ENCODE measurements at regions not wholly inside any gene's neighbourhood (a gene's known extent, or its start where the extent isn't known, plus 50 kb on each side); places are given as distances from the start of the nearest gene placed in this dataset.

DNA sequence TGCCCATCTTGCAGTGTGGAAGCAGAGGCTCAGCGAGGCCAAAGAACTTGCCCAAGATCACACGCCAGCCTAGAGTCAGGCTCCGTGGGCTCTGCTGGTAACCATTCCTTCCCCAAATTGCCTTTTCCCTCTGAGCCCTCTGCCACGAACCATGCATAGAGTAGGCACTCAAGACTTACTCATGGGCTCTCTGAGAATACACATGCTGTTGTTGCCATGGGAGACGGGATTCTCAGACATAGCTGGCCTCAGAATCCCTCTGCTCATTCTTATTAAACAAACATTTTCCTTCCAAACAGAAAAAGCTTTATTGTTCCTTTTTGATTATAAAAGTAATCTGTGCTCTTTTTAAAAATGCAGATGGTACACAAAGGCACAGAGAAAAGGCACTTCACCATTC lies 52.5 kb upstream of the WSCD2 start:
- TF ChIP-seq ZNF175 (CRISPR knock-in tag; IDR thresholded peaks at IDR 0.05; ENCODE audit: low read depth) (no peak), ZNF274 (IDR thresholded peaks at IDR 0.05; ENCODE audit: borderline replicate concordance, low read depth, low read length) (no peak), TOE1 (IDR thresholded peaks at IDR 0.05; ENCODE audit: borderline replicate concordance) (no peak), TOE1 (CRISPR knock-in tag; IDR thresholded peaks at IDR 0.05; ENCODE audit: borderline replicate concordance, low read depth) (no peak), SIN3A (IDR thresholded peaks at IDR 0.05; ENCODE audit: borderline replicate concordance in 2 of 2, control insufficient read depth in 1 of 2, low read depth in 2 of 2, low read length in 2 of 2) (no peak), NR2F6 (CRISPR knock-in tag; IDR thresholded peaks at IDR 0.05) (no peak), KDM4B (IDR thresholded peaks at IDR 0.05; ENCODE audit: borderline replicate concordance in 2 of 2, low read depth in 1 of 2) (no peak), SIN3B (IDR thresholded peaks at IDR 0.05; ENCODE audit: low read depth) (no peak)
- TF ChIP-seq, protein P1, sequence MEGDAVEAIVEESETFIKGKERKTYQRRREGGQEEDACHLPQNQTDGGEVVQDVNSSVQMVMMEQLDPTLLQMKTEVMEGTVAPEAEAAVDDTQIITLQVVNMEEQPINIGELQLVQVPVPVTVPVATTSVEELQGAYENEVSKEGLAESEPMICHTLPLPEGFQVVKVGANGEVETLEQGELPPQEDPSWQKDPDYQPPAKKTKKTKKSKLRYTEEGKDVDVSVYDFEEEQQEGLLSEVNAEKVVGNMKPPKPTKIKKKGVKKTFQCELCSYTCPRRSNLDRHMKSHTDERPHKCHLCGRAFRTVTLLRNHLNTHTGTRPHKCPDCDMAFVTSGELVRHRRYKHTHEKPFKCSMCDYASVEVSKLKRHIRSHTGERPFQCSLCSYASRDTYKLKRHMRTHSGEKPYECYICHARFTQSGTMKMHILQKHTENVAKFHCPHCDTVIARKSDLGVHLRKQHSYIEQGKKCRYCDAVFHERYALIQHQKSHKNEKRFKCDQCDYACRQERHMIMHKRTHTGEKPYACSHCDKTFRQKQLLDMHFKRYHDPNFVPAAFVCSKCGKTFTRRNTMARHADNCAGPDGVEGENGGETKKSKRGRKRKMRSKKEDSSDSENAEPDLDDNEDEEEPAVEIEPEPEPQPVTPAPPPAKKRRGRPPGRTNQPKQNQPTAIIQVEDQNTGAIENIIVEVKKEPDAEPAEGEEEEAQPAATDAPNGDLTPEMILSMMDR (IDR thresholded peaks at IDR 0.05 in 2 of 3, conservative IDR thresholded peaks at IDR 0.05 in 1 of 3; ENCODE audit: insufficient read depth in 2 of 3, low read depth in 1 of 3, low read length in 3 of 3): no peak
- TF ChIP-seq, protein P2, sequence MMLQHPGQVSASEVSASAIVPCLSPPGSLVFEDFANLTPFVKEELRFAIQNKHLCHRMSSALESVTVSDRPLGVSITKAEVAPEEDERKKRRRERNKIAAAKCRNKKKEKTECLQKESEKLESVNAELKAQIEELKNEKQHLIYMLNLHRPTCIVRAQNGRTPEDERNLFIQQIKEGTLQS (IDR thresholded peaks at IDR 0.05): no peak
- TF ChIP-seq, protein P2 (CRISPR knock-in tag; conservative IDR thresholded peaks at IDR 0.05): no peak

Data from K562 (cell line).